ENCODE measurements at regions not wholly inside any gene's neighbourhood (a gene's known extent, or its start where the extent isn't known, plus 50 kb on each side); places are given as distances from the start of the nearest gene placed in this dataset.

DNA sequence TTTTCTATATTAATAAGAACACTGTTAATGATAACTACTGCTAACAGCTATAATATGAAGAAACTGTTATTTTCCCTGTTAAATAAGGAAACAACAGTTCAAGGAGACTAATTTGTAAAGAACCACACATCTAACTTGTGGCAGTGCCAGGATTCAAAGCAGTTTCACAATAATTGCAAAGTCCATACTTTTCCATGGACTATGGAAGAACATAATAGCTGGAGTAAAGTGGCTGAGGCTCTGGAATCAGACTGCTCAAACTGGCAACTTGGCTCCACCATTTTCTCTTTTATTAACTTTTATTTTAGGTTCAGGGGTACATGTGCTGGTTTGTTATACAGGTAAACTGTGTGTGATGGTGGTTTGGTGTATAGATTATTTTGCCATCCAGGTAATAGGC is 393.7 kb upstream of the CPEB2 start:
- no peak for DNase-seq (ENCODE audit: low read depth in 2 of 2)

DNA sequence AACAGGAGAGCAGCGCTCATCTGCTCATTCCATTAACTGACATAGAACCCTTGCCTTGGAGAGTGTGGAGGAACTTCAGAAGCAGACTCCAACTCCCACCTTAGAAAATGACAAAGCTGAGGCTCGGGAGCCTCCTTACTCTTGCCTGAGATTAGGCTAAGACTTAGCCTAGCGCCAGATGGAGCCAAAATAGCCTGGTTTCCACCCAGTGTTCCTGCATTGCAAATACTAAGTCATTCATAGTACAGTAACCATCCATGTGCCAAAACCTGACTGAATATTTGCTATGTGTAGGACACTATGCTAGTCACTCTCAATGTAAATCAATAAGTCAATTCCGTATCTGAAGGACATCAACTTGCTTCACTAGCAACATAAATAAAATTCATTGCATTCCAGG is 387.4 kb upstream of the CPEB2 start:
- no peak for DNase-seq (ENCODE audit: low read depth in 2 of 2)

DNA sequence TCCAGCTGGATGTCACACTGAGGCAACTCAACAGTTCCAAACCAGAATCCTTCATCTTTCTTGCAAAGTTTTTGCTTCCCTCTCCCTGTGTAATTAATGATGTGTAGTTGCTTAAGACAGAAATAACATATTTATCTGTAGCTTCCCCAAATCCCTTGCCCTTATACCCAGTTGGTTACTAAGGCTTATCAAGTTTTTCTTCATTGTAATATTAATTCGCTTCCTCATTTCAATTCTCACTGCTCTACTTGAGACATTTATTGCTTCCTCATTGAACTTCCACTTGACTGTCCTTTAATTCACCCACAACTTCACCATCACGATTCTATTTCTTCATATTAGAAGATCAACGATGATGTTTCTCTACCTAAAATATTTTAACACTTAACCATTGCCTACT is 386.6 kb upstream of the CPEB2 start:
- DNase-seq (ENCODE audit: low read depth in 2 of 2), result no peak

DNA sequence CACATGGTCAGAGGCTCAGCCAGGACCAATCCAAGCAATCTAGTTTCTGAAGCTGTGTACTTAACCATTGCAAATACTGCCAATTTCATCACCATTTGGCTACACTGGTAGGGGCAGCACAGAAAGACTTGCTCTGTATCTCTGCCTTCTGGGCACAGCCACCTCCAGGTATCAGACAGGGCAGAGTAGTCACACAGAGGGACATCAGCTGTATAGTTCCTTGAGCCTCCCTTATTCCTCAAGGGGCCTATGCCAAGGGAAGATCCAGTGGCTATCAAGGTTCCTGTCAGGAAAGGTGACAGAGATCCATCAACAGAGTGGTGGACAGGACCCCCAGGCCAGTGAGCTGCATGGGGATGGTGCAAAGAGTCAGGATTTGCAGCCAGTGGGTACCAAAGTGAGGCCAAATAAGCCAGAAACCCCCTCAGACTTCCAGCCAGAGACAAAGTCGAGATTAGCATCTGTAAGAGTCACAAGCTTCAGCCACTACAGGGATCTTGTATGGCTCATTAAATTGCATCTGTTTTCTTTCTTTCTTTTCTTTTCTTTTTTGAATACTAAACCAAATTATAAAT is 381.6 kb upstream of the CPEB2 start:
- no peak for DNase-seq (ENCODE audit: low read depth in 2 of 2)

DNA sequence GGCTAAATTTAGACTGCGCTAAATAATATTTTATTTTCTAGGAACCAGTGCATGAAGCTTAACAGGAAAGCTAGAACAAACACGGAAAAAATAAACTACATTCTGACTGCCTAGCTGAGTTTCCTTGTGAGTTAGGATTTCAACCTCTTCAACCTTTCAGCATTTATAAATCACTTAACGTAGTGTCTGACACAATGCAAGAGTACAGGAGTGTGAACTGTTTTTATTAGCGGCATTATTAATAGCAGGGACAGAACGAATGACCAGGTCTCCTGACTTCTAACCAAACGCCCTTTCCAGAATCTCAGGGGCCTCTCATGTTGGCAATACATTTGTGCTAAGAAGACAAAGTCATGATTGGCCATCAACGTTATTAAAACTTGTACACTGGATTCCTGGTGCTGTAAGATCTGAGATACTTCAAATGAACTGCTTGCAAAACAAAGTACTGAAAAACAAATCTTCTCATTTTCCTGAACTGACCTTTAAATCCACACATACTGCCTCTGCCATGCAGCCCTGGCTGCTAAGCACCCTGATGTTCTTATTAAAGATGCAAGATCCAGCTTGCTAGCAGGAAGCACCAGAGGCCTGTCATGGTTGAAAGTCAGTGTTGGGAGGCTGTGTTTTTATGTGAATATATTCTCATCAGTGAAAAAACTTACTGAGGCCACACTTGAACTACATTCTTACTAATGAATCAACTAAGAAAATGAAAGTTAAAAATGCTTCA is 380.4 kb upstream of the CPEB2 start:
- DNase-seq (ENCODE audit: low read depth in 2 of 2), result no peak

DNA sequence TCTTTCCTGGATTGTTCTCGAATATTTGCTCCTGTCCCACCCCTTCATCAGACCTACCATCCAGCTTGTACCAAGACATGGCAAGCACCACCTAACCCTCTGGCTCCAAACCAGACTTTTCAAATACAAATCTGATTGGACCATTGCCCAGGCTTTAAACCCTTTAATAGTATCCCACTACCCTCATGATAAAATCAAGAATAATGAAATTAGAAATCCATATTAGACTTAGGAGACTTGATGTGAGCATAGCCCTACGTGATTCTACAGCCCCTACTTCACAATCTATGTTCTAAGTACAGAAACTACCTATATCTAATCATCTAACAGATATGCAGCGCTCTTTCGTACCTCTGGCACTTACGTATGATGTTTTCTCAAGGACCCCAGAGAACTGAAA is 375.2 kb upstream of the CPEB2 start:
- no peak for DNase-seq (ENCODE audit: low read depth in 2 of 2)

DNA sequence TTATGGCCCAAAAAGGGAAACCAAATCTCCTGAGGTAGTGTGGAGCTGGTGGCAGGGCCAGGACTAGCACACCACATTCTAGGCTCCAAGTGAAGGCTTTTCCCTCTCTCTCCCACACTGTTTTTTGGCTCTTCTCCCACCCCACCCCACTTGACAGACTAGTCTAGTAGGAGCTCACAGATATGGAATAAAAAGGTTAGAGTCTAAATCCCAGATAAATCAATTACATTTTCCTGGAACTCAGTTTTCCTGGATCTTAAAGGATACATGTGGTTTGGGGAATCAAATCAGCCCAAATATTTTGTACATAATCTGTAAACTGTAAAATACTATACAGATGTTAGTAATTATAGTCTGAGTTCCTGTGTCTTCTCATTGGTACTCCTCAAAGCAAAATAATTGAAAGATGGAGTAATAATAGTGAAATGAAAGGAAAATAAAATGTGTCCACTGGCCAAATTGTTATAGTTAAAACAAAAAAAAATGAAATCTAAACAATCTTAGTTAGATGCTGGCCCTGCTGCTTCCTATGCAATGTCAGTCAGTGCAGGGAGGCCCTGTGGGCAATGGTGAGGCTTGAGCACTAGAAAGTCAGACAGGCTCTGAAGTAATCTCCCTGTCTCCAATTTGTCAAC is 370.4 kb upstream of the CPEB2 start:
- no peak for DNase-seq (ENCODE audit: low read depth in 2 of 2)

DNA sequence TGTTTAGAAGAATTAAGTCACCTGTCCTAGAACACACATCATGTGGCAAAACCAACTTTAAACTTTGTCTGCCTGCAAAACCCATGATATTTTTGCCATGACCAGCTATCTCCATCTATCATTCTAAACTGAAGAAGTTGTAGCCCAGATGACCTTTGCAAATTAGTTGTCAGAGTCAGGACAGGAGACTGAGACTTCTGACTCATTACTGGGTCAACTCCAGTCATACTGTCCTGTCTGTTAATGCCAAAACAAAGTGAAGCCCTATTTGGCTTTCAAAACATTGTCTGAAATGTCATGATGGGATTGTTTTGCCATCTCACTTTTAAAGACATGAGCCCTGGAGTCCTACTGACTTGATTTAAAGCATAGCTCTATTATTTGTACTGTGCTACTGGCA is 365.7 kb upstream of the CPEB2 start:
- DNase-seq (ENCODE audit: low read depth in 2 of 2), result no peak

DNA sequence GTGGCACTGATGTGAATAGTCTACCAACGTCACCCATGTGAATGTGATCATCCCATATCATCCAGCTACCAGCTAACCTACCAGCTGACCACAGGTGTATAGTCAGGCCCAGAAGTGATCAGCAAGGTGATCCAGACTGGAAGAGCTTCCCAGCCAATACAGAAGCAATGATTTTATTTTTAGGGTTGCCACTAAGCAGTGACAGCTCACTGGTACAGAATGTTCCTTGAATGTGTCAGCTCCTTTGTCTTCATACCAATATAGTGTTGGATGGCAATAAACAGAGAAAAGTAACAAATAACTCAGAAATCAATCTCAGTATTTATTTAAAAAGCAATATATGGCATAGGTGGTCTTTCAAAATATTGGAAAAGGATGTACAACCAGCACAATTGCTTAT is 361.8 kb upstream of the CPEB2 start:
- no peak for DNase-seq (ENCODE audit: low read depth in 2 of 2)

DNA sequence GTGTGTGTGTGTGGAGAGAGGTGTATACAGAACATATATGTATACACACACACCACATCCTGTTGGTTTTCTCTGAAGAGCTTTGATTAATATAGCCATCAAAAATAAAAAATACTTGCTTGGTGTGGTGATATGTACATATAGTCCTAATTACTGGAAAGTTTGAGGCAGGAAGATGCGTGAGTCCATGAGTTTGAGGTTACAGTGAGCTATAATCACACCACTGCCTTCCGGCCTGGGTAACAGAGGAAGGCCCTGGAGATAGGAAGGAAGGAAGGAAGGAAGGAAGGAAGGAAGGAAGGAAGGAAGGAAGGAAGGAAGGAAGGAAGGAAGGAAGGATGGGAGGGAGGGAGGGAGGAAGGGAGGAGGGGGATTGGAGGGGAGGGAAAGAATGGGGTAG is 360.4 kb upstream of the CPEB2 start:
- DNase-seq (ENCODE audit: low read depth in 2 of 2), result no peak

DNA sequence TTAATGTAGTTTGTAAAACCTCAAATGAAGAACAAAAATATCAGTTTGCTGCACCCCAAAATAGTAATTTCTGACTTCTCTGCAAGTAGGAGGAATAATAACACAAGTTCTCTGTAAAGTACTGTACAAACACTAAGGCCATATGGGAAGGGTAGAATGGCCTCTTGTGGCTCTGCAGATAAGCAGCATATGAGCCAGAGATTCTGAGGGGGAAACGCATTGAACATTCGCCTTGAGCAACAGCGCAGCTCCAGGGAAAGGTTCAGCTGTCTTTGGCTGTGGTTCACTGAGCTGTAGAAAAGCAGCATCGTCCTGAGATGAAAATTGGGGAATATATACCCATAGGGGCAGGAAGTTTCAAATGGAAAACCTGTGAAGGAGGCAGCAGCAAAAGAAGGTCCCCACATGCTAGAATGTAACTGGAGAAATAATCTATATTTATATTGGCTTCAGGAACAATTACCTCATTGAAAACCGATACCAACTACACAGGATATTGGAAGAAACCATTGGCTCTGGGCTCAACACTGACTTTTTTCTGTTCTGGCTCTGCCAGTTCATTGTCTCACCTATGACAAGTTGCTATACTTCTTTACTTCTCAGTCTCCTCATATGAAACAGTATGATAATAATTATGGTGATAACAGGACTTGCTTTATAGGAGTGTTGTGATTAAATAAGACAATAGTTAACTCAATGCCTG is 357.6 kb upstream of the CPEB2 start:
- no peak for DNase-seq (ENCODE audit: low read depth in 2 of 2)

DNA sequence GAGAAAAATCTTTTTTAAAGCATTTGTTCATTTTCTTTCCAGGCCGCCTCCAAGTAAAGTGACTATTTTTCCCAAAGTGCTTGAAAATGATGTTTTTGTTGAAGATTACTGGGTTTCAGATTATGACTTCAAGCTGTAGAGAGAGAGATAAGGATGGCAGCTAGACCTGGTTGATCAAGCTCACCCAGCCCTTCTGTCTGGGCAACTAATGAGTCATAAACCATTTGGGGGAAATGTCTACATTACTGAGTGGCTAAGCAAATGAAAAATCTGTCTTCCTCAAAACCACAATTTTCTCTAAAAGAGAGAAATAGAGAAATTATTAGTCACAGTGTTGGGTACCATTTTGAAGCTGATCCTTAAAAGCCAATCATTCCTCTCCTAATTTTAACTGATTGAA is 355.4 kb upstream of the CPEB2 start:
- DNase-seq (ENCODE audit: low read depth in 2 of 2), result no peak

DNA sequence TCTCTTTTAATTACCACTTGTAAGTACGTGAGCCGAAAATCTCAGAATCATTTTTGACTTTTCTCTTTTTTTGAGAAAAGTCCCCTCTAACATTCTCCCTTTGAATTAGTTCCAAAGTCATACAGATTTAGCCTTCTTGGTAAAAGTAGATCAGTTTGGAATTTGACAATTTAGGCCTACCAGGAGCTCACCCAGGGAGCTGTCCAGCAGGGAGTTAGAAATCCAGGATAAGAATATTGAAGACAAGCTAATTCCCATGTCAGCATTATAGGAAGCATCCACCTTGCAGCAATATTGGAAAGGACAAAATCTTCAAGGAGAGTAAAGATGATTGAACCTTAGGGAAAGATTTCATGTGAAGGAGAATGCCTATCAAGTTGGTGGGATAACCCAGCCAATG is 352.2 kb upstream of the CPEB2 start:
- DNase-seq (ENCODE audit: low read depth in 2 of 2), result no peak

DNA sequence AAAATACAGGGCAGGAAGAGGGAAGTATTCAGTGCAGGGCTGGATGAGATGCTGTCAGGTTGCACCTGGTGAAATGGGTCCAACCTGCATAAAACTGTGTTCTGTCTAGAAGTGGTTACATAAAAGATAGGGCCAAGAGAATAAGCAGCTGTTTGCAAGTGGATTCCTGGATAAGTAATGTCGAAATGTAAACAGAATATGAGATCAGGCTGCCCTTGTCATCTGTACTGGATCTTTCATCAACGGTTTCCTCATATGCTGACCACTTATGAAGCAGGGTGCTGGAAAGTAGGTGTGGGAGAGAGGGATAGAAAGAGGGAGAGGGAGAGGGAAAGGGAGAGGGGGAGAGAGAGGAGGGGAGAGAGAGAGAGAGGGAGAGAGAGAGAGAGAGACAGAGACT is 349.8 kb upstream of the CPEB2 start:
- DNase-seq (ENCODE audit: low read depth in 2 of 2), result no peak

DNA sequence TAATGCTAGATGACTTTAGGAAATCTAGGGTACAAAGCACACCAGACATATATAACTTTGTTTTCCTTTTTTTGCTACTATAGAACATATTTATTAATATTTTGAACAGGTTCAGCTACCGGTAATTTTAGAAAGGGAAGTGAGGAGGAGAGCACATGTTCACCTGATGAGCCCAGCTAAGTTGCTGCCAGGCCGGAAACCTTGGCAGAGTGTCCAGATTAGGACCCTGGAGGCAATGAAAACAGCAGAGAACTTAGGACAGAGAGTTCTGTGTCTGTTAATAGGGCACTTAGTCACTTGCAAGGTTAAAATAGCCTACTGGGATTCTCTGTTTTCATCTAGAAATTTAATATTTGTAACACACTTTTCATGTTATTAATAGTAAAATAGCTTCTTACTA is 348.9 kb upstream of the CPEB2 start:
- DNase-seq (ENCODE audit: low read depth in 2 of 2), result no peak

DNA sequence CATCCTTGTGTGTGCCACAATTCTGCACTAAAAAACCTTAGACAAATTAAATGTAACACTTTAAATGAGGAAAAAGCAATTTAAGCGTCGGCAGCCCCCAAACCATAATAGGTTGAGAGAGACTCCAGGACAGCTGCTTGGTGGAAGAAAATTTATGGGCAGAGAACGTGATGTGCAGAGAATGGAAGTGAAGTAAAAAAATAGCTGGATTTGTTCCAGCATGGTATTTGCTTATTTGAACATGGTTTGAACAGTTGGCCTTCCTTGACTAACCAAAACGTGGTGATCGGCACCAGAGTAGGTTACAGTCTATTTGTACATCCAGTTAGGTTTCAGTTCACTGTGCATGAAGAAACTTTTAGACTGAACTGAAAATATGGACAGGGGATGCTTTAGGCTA is 343.0 kb upstream of the CPEB2 start:
- DNase-seq (ENCODE audit: low read depth in 2 of 2), result no peak

DNA sequence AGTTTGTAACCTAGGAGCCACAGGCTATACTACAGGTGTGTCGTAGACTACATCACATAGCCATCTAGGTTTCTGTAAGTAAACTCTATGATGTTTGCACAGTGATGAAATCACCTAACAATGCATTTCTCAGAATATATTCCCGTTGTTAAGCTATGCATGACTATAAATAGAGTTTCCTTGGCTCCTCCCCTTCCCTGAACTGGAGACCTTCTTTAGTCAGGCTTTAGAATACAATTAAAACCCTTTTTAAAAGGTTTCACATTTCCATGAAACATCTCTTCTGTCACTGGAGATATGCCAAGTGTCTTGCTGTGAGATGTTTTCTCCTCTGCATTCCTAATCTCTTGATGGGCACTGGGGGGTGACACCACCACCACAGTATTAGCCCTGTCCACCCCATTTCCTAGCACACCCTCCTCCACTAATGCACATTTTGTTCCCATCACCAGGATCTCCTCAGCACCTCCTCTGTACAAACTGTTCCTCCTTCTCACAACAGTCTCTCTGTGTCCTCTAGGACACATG is 334.6 kb upstream of the CPEB2 start:
- no peak for DNase-seq (ENCODE audit: low read depth in 2 of 2)

DNA sequence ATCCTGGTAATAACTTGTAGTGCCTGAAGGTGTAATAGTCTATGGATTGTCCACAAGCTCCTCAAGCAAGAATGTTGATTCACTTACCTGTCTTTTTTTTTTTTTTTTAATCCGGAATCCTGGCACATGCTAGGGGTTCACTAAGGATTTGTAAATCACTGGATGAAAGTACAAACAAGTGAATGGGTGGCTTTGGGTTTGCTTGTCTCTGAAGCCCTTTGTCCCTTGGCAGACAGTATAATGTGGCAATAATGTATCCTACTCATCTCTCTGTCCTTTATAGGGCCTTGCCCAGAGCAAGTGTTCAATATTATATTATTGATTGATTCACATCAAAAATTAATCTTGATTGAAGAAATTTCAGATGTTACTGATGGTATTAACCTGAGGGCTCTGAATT is 334.0 kb upstream of the CPEB2 start:
- no peak for DNase-seq (ENCODE audit: low read depth in 2 of 2)

DNA sequence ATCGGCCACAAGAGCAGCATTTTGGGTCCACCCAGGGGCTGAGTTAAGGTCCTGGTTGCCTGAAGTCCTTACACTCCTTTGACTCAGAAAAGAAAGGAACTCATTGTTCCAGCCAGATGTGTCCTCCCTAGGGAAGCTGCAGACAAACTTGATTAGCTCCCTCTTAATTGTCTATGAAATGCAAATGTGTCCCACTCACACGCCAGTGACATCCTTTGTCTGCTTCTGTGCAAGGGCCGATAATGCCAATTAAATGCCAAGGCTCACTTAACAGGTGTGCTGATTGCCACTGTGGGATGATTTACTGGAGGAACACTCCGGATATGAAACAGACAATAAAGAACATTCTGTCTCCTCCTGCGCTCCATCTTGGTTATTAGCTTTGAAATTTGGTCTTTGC is 332.9 kb upstream of the CPEB2 start:
- no peak for DNase-seq (ENCODE audit: low read depth in 2 of 2)

DNA sequence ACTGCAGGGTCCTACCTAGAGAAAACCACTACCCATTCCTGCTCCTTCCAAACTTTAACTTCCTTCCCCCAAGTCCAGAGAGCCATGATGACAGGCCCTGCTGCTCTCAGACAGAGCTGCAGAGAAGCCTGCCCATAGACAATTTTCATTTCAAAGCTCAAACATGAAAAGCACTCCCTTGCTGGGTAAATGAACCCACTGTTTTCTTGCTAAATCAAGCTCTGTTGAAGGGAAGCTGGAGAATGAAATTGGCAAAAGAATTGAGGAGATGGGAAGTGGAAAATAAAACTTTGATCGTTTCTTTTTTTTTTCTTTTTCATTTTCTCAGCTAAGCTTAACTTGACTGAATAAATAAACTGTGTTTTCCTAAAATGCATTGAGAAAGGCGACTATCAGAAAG is 331.1 kb upstream of the CPEB2 start:
- no peak for DNase-seq (ENCODE audit: low read depth in 2 of 2)

DNA sequence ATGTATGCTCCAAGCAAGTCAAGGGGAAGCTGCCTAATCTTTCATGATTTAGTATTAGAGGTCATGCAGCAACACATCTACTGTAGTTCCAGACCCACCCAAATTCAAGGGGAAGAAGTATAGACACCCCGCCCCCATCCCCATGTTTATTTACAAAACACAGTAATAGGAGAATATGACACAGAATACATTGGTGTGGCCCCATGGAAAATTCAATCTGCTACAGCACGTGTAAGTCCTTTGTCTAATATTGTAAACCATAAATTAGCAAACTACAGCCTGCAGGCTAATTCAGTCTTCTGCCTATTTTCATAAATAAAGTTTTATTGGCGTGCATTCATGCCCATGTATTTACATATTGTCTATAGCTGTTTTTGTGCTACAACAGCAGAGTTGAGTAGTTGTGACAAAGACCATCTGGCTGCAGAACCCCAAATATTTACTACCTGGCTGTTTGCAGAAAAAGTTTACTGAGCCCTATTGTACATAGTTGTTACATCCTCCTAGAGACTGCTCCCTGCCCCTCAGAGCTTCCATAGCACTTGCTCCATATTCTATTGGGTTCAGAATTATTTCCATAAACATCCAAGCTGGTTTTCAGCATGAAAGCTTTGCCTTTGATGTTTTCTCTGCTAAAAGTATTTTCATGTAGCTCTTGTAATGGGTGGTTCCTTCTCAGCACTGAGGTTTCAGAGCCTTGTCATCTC is 326.8 kb upstream of the CPEB2 start:
- DNase-seq (ENCODE audit: low read depth in 2 of 2), result no peak

DNA sequence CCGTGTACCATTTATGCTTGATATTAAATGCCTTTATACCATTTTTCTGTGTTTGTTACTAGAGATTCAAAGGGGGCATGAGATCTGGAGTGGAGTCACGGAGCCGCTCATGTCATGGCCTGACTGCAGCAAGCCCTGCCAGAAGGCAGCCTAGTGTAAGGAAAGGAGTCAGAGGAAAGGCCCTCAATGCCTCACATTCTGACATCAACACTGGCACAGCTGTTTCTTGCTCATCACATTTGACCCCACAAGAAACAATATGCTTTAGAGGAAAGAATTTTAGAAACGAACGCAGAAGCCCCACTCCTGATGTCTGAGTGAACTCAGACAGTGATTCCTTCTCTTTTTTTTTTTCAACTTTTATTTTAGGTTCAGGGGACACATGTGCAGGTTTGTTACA is 322.4 kb upstream of the CPEB2 start:
- no peak for DNase-seq (ENCODE audit: low read depth in 2 of 2)

All from fibroblast of skin of left quadriceps (primary cell).